GM18508 (cell line): ENCODE measurements at regions not wholly inside any gene's neighbourhood (a gene's known extent, or its start where the extent isn't known, plus 50 kb on each side); places are given as distances from the start of the nearest gene placed in this dataset.

Experiments
- ATAC-seq: cut with Tn5 transposase; IDR thresholded peaks from one replicate; pipeline ENCODE4 v1.9.1; 2021; ENCODE audit warnings: moderate number of reproducible peaks; ENCODE audit not compliant: insufficient read depth, unreplicated experiment

- ATAC-seq = no peak
Observed at GRCh38 chr2:176821350-176821749, 391.2 kb upstream of the HNRNPA3 start.

- no peak for ATAC-seq
Observed at GRCh38 chr2:176822060-176822459, 390.5 kb upstream of the HNRNPA3 start.

GRCh38 chr2:176826356-176826755, 386.2 kb upstream of the HNRNPA3 start:
- ATAC-seq = no peak

GRCh38 chr2:176826984-176827668, 385.5 kb upstream of the HNRNPA3 start:
- ATAC-seq = no peak

GRCh38 chr2:176830362-176830761, 382.2 kb upstream of the HNRNPA3 start:
- no peak for ATAC-seq

DNA sequence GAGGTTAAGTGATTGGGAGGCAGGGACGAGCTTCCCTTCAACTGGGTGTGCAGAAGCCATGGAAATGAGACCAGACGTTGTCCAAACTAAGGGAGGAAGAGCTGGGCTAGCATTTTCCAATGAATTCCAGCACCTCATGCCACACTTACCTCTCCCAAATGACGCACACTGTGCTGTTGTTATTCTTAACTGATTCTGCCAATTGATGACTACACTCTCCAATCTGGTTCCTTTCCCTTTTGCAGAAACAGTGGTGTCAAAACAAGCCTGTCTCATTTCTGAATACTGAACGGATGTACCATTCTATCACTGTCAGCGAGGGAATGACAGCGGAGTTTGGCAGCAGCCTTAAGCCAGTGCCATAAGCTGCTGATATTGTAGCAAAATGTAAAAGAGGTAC, 380.5 kb upstream of the HNRNPA3 start:
- ATAC-seq = no peak

- ATAC-seq = no peak
Observed at GRCh38 chr2:176833671-176834070, 378.9 kb upstream of the HNRNPA3 start.

DNA sequence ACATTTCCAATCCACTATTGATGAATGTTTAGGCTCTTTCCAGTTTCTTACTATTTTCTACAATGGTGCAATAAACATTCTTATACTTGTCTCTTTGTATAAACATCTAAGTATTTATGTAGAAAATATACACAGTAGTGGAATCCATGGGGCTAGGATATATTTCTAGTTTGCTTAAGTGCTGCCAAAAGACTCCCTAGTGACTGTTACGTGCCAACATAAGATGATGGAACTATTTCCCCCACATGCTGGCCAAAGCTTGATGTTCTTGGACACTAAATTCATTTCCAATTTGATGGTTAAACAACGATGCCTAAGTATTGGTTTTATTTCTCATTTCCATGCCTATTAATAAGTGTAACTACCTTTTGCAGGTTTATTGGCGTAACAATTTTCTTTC, 378.4 kb upstream of the HNRNPA3 start:
- no peak for ATAC-seq

- ATAC-seq = no peak
Observed at GRCh38 chr2:176843208-176843607, 369.4 kb upstream of the HNRNPA3 start.

DNA sequence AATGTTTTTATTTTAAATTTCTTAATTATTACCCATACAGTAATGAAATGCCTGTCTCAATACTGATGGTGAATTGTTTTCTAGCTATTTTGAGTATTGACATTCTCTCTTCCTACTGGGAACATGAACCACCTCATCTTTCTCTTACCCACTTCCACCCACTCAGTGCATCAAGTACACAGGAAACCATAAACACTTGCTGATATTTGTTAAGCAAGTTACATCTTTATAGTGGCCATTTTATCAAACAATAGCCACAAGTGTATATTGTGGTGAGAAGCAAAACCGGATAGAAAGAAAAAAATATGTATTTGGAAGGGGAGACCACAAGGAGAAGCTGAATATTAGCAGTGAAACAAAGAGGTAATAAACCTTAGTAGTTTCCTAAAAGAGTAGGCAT, 368.1 kb upstream of the HNRNPA3 start:
- no peak for ATAC-seq

DNA sequence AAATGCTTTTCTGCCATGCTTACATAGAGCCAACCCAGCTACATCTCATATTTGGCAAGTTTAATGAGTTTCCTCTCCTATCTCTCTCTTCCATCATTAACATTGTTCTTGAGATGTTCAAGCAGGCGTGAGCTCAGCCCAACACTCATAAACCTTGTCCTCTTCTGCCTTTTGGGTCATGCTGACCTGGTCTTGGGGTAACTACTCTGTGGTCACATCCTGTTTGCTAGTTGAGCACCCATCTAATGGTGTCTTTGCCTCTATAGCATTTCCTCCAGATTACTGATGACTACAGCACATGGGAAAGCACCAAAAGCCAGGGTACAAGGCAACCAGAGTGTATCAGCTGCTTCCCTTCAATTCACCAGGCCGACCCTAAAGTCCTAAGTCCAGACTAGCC, 366.9 kb upstream of the HNRNPA3 start:
- ATAC-seq = no peak

- ATAC-seq = no peak
Observed at GRCh38 chr2:176847575-176847974, 365.0 kb upstream of the HNRNPA3 start.

GRCh38 chr2:176848844-176849243, 363.8 kb upstream of the HNRNPA3 start:
- ATAC-seq = no peak

DNA sequence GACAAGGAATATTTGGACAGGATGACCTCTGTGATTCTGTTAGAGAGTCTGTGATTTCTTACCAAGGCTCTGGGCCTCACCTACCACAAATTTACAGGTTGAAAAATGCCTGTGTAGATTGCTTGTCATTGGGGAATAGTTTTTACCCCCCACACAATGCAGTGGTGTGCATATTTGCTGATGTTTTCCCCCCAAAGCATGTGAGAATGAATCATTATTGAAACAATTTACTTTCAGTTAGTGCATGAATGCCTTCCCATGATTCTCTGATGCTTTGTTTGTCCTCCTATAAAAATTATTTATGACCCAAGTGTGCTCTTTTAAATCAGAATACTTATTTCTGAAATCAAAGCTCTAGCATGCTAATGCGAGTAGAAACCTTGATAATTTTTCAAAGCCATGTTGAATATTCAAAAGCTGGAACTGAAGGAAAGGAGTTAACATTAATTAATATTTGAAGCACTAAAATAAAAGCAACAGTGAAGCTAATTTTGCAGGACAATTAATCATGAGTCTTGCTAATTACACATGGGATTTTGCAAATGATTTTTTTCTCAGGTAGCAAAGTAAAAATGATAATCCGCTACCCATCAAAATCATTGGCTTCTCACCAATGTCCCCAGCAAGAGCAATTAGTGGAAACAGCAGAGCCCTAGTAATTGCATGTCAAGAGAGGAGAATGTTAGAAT, 361.2 kb upstream of the HNRNPA3 start:
- no peak for ATAC-seq

DNA sequence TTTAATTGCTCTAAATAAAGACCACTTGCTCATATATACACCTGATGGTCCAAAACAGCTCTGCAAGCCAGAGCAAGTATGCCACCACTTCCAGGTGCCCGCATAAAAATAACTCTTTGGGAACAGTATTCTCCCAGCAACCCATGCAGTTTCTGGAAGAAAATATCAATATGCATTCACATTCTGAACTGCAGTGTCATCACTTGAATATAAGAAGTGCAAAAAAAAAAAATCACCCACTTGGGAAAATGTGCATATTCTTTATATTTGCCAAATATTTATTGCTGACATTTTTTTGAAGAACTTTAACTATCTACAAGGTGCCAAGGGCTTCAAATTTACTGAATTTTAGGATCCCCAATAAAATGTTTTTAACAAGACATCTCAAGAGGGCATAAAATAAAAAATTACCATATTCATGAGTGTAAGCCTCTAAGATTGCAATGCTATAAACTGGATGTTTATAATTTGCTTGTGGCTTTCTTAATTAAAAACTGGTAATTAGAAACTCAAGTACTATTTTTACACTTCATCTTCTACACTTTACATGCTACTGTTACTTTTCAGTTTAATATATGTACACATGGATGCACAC, 360.6 kb upstream of the HNRNPA3 start:
- no peak for ATAC-seq

GRCh38 chr2:176852667-176853066, 359.9 kb upstream of the HNRNPA3 start:
- ATAC-seq = no peak

- no peak for ATAC-seq
Observed at GRCh38 chr2:176854062-176854461, 358.5 kb upstream of the HNRNPA3 start.

DNA sequence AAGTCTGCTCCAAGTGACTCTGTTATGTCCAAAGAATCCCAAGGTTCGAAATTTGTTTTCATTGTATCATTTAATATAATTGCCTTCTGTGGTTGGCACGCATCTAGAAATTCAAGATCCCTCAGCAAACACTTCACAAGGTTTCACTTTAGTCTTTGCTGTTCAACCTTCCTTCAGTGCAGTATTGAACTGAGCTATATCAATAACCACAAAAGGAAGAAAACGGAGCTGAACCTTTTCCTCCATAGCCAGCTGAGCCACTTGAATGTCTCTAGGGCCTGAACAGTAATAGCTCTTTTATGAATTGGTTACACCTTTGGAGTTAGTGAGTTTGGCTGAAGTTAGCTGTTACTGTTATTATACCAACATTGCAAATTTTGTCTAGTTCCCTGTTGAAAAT, 357.7 kb upstream of the HNRNPA3 start:
- ATAC-seq = no peak

GRCh38 chr2:176856683-176857082, 355.9 kb upstream of the HNRNPA3 start:
- ATAC-seq = no peak

DNA sequence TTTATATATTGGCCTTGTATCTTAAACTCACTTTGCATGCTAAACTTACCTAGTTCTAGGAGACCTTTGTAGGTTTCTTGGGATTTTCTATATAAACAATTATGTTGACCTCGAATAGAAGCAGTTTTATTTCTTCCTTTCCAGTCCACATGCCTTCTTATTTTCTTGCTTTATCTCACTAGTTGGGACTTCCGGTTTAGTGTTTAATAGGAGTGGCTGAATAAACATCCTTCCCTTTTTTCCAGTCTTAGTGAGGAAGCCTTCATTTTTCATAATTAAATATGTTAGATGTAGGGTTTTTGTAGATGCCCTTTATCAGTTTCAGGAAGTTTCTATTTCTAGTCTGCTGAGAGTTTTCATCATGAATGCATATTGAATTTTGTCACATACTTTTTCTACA, 347.3 kb upstream of the HNRNPA3 start:
- ATAC-seq = no peak

GRCh38 chr2:176872406-176872805, 340.2 kb upstream of the HNRNPA3 start:
- ATAC-seq = no peak

GRCh38 chr2:176873403-176873802, 339.2 kb upstream of the HNRNPA3 start:
- ATAC-seq = no peak
